Activated CD4-positive, CD25-positive, alpha-beta regulatory T cell treated with anti-CD3 and anti-CD28 coated beads, Interleukin-2, amount 50 U/mL, for 72 hours (primary cell): ENCODE measurements at regions not wholly inside any gene's neighbourhood (a gene's known extent, or its start where the extent isn't known, plus 50 kb on each side); places are given as distances from the start of the nearest gene placed in this dataset.

Experiments used
- DNase-seq: peaks from one replicate; pipeline ENCODE4 v3.0.0; 2021

DNA sequence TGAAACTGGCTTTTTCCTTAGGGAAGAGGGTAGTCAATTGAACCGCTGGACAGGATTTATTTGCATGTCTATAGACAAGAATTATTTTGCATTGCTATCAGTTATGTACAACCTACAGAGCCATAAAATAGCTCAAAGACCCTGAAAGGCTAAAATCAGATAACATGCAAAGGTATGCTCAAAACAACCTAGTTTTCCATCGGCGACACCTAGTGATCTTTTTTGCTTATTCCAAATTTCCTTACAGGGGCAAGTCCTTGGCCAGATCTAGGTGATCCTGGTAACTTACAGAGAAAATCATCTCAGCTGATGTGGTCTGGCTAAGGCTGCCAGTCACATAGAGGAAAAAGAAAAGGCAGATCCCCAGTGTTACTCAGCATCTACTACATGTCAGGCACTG, 141.2 kb upstream of the RPL38 start:
- DNase-seq: no peak

DNA sequence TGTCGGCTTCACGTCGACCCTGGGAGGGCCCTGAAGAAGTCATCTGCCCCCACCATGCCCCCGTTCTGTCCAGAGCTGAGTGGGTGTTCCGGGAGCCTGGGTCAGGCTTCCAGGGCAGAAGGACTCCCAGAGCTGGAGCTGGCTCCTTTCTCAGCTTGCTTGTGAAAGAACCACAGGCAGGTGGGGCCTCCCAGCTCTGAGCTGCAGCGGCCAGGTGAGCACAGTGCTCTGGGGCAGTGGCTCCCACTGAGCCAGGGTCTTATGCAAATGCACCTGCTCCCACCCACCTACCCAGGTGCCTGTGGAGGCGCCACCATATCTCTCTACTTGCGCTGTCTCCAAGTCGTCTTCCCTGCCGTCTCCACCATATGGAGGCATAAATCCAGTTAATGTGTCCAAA, 140.0 kb upstream of the RPL38 start:
- DNase-seq: no peak

DNA sequence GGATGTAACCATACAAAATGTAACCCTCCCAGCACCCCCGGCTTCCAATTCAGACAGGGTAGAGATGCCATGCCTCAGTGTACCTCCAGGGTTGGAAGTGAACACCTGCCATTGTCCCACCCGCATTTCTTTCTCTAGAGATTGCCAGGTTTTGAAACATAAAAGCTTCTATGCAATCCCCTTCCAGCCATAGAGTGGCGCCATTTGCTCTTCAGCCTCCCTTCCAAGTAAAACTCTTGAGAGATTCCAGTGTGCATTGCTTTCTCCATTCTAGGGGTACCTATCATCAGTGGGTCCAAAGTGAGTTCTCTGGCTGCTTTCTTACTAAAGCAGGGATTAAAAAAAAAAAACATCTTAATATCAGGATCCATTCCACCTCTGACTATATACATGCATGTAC, 133.1 kb upstream of the RPL38 start:
- no peak for DNase-seq

DNA sequence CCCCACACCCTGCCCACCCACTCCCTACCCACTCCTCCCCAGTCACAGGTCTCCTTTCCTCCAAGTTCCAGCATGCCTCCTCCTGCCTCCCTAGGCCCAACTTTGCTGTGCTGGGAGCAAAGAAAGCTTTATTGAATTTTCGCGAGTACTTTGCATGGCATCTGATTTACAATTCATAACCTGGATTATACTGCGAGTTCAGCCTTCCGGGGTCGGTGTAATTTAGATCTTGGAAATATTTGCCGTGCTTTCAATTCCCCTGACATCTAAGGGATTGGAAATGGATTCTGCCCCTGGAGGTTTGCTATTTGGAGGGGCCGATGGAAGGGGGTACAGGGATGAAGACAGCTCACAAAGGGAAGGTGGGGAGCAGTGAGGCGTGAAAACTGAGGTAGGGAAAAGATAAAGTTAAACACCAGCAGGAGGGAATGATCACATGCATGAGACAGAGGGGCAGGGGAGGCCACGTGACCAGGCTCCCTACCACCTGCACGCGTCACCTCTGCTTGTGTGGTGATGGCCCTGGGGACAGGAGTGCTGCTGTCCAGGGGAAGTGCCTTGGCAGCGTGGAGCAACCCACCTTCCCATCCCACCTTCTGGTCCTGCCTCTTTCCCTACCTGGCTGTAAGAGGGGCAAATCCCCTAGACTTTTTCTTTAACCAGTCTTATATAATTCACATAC, 132.3 kb upstream of the RPL38 start:
- DNase-seq: no peak

DNA sequence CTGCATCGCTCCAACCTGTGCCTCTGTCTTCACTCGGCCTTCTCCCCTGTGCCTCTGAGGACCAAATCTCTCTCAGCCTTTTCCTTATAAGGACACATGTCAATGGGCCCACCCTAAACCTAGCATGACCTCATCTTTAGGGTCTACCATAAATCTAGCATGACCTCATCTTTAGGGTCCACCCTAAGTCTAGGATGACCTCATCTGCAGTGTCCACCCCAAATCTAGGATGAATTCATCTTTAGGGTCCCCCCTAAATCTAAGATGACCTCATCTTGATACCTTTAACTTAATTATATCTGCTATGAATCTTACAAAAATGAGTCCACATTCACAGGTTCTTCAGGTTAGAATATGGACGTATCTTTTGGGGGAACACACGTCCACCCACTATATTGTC, 131.1 kb upstream of the RPL38 start:
- no peak for DNase-seq

DNA sequence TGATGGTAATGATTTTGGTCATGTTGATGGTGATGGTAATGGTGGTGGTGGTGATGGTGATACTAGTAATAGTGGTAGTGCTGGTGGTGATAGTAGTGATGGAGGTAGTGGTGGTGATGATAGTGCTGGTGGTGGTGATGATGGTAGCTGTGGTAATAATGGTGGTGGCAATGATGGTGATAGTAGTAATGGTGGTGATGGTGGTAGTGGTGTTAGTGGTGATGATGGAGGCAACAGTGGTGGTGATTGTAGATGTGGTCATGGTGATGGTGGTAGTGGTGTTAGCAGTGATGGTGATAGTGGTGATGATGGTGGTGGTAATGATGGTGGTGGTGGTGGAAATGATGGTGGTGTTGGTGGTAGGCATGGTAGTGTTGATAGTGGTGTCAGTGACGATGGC, 127.0 kb upstream of the RPL38 start:
- DNase-seq: no peak

DNA sequence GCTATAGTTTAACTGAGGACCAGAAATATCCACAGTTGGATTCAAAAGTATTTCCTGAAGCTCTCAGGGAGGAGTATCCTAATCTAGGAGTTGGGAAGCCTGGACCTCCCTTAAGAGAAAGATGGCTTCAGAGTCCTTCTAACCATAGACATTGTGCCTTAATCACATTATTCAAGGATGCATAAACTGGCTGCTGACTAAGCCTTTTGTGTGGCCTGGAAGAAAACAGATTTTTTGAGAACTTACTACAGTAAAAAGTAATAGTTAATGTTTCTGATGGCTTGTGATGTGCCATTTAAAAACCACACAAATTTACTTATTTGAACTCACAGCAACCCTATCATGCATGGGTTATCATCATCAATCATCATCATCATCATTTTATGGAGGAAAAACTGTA, 126.2 kb upstream of the RPL38 start:
- DNase-seq: no peak

DNA sequence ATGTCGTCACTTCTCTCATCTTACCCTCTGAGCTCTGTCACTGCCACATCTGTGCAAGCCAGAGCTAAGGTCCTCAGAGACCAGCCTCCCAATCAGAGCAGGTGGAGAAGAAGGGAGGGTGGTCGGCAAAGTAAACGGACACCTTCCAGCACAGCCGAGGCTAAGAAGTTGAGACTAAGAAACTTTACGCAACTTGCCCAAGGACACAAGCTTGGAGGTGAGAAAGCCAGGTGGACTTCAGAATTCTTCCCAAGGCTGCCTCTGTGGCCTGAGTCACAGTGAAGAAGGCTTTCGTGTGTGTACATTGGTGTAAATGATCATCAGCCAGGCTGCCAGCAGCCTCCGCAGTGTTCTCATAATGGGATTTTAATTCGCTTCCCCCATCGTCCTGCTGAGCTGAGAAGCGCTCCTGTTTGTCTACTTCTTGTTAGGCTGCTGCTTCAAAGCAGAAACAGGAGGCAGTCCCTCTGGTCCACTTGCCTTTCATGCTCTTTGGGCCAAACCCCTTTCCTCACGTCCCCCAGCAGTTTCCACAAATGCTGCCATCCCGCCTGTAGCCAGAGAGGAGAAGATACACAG, 125.0 kb upstream of the RPL38 start:
- DNase-seq: no peak

DNA sequence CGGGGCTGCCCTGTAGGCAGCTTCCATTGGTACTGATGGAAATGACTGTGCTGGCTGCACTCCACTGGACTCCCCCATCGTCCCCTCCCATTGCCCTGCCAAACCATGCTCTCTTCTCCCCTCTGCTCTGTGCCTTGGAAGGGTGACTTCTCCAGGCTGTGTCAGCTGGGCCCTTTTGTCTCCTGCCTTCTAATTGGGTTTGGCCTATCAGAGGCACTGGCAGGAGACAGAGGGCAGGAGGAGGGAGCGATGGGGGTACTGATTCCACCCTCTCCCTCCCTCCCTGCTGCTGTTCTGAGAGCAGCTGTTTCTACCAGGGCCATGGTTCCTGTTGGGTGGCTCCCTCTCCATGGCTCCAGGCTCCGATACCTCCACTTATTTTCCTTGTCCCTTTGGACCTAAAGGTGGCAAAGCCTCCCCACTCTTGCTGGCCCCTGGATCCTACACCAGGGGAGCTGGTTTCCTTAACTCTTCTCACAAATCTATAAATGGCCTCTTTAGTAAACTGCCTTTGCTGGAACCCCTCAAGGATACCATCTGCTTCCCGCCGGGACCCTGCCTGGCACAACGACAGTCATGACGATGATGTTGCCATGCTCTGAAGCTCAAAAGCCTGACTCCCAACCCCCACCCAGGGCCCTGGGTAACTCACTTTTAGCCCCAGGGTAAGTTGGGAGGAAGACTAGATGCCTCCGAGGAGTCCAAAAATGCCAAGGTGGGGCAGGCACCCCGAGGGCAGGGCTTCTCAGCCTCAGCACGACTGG, 123.8 kb upstream of the RPL38 start:
- no peak for DNase-seq

DNA sequence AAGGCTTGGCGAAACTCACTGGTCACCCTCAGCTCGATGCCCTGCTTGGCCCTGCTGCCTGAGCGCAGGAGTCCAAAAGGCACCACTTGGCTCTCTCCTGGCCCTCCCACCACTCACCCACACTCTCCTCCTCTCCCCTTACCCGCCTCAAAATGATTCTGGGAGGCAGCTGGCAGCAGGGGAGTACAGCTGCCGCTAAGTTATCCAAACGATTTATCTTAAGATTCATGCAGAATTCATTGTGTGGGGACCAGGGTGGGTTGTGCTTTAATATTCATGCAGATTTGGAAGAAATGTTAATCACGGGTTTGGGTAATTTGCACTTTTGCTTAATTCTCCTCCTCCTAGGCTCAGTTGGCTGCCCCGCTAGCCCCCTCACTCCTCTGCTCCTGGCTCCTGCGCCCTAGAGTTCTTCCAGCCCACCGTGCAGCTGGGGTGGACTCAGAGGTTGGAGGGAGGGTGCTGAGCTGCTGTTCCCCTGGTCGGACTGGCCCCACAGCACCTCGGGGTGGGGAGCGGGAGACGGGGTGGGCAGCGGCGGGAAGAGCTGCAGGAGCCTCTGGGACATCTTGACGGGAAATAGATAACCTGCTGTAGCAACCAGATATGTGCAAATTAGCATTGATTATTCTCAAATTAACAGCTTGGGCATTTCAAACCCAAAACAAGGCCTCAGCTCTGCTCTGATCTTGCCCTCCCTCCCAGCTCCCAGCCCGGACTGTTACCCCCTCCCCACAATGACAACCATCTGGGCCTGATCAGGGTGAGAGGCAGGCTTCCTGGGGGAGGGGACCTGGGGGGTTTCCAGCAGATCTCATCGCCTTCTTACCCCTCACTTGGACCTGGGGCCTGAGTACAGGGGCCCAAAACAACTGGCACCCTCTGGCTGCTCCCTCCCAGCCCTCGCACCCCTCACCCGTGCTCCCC, 122.6 kb upstream of the RPL38 start:
- no peak for DNase-seq

DNA sequence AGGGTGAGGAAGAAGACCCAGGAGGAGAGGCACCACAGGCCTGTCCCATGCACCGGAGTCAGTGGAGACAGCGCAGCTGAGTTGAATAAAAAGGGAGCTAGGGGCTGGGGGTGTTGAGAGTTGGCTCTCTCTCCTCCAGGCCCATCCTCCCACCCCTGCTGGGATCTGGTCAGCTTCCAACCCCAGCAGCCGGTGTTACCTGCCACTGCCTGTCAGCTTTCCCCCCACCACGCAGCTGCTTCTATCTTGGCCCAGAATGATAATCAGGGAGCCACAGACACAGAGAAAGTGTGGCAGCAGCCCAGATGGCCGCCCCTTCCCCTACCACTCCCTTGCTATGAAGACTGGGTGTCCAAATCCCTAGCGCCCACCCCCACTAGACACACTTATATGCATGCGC, 120.6 kb upstream of the RPL38 start:
- no peak for DNase-seq

DNA sequence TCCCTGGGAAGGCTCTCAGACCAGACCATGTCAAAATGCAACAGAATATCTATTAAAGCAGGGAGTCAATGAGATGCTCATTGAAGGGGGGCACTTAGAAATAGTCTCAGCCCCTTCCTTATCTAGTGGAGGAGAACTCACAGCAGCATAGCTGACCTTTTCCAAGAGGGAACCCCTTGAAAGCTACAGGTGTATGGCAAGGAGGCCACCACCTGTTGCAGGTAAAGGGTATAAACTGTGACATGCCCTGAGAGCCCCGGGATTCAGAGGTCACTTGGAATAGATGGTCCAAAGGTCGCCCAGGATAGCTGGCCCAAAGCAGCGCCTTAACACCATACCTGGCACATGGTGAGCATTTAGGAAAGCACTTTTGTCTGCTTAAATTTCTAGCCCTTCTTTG, 120.2 kb upstream of the RPL38 start:
- DNase-seq: no peak

DNA sequence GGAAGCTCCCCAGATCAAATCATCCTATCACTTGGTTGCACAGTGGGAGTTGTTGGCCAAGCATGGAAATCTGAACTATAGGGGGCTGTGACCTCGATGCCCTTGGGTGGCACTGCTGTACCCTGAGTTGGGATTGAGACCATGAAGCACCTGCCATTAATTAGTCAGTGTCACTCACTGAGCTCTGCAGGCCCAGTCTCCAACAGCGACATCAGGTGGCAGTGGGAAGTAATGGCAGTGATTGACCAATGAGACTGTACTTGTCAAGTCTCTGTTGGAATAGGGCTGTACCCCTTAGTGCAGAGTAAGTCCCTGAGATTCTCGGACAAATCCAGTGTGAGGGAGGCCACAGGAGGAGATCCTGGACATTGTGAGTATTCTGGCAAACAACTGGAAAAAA, 118.0 kb upstream of the RPL38 start:
- no peak for DNase-seq

DNA sequence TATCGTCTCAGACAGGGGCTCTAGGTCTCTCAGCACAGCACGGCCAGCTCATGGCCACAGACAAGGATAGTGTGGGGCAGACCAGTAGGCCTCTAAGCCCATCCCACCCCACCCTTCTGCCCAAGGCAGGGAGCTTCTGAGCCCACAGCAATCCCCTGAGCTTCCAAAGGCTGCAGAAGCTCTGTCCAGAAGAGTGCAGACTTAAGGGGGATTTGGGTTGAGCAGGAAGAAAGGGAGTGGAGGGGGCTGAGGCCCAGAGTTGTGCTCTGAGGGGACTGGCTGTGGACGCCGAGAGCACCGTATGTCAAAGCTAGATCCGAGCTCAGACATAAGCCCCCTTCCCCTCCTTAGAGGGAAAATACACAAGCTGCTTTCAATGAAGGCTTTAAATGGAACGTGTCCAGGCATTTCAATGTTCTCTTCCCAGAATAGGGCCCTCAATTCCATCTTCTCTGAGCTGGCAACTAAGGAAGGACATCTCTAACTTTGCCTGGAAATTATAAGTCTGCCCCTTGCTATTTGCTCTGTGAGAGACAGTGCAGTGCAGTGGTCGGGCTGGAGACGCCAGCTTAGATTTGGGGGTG, 116.4 kb upstream of the RPL38 start:
- no peak for DNase-seq

DNA sequence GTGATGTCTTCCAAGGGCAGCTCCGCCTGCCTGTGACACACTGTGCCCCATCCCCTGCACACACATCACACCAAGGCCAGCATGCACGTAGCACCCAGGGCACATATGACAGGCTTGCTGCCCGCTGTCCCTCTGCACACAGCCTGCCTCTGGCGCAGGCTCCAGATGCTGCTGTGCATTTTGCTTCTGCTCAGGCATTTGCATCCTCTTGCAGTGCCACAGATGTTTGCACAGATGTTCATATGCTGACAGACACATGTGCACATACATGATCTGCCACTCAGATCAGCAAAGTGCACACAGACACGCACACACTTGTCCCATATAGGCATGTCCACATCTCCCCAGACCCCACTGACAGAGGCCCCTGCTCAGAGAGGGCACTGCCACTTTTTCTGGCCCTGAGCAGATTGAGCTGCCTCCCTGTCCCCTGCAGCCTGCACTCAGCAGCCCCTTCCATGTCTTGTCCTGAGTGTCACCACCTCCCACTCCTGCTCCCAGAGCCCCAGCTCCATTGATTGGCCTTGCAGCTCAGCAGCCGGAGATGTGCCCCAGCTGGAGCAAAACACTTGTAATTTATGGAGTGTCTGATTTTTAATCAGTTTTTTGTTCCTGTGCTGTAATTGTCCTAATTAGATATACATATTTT, 115.1 kb upstream of the RPL38 start:
- no peak for DNase-seq

DNA sequence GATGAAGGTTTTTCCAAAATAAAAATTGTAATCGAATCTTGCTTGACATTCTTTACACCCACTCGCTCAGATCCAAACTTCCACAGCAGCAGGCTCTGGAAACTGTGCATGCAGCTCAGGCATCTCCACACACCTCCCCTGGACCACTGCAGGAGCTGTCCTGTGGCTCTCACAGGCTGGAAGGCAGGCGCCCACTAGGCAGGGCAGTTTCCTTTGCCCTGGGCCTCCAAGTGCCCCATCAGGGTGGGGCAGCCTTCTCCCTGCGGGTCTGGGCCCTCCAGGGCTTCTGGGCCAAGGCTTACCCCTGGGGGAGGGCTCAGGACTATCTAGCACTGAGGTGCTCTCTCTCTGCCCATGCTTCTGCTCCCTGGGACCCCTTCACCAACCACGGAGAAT, 114.5 kb upstream of the RPL38 start:
- DNase-seq: no peak

DNA sequence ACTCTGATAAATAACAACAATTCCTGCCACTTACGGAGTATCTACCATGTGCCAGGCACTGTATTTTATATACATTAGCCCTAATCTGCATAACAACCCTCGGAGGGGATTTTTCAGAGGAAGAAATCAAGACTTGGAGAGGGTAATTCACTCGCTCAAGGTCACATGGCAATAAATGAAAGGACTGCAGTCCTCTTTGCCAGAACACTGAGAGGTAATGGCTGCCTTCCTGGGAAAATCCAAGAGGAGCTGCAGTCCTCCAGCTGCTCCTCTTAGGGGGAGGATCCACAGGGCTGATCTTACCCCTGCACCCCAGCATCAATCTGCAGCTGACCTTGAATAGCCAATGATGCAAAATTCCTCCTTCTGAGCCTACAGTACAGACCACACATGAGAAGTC, 114.1 kb upstream of the RPL38 start:
- no peak for DNase-seq

DNA sequence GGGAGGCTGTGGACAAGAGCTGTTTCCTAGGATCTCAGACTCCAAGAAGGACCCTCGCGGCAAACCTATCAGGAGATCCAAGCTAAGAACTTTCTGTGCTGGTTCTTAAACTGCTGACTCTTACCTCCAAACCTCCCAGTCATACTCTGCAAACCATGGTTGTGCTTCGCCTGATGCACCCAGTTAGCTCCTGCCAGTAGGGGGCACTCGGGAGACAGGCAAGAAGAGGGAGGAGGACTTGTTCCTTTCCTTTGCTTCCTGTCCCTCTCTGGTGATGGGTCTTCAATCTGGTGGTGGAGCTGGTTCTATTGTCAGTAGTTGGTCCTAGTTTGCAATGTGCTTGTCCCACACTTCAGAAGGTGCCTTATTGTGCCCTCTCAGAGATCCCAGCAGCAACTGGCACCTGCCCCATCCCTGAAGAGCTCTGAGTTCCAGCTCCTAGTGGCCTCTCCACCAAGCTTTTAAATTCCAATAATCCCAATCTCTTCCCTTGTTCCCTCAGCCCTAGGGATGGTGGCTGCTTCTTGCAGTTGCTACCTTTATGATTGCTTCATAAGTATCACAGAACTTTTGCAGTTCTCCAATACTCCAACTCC, 113.5 kb upstream of the RPL38 start:
- DNase-seq: peak; percentile 51

DNA sequence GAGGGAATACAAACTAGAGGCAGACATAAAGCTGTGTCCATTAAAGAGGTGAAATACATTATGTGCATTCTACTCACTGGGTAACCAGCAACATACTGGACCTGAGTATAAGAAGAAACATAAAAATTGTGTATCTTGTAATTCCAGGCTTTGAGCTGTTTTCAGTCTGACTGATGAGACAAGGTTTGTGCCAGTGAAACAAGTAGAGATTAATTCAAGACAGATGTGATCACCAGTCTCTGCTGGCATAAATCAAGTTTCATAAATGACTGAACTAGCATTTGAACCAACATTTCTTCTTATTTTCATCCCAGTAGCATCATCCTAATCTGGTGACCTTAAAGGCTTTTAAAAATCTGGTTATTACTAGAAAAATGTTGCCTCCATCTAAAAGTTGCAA, 108.8 kb upstream of the RPL38 start:
- no peak for DNase-seq

DNA sequence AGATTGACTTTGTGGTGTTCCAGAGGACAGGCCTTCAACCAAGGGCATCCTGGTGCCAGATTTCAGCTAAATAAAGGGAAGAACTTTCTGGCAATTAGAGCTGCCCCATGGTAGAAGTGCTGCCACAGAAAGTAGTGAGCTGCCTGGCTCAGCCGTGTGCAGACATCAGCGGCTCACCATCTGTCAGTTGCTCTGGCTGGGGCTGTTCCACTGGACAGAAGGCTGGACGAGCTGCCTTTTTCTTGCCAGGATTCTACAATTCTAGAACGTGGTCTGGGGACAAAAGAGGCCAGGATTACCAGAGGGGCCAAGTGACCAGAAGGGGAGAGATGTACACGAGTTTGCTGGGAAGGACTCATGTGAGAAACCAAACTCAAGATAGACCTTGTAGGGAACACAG, 107.0 kb upstream of the RPL38 start:
- DNase-seq: no peak

DNA sequence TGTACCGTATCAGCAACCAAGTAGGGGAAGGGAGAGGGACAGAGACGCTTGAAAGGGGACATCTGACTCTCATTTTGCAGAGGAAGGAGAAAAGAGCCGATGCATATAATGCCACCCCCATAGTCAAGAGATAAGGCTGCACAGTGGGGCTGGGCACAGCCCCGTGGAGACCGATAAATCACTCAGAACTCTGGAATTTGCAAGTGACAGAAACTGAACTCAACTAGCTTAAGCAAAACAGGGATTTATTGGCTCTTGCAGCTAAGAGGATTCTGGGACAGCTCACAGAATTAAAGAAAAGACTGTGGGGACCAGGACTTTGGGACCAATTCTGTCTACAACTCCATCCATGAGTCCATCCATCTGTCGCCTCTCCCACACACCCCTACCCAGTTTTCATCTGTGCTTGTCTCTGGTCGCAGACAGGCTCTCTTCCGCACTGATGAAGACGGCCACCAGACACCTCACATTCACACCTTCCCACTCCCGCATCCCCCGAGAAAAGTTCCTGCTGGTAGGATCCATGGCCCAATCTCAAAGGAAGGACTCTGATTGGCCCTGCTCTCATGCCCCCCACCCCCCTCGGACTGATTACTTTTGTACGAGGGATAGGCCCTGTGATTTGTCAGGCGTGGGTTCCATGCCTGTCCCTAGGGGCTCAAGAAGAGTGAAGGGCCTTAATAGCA, 105.9 kb upstream of the RPL38 start:
- no peak for DNase-seq
